Fibroblast of lung (primary cell): ENCODE measurements at regions not wholly inside any gene's neighbourhood (a gene's known extent, or its start where the extent isn't known, plus 50 kb on each side); places are given as distances from the start of the nearest gene placed in this dataset.

ENCODE experiments used
- CTCF ChIP-seq, 2 donors: IDR thresholded peaks in 1 of 2; conservative IDR thresholded peaks in 1 of 2; 1 replicate in 1 of 2; 2 replicates in 1 of 2; pipeline ENCODE4 v1.5.1; 2011 to 2012; ENCODE audit warnings: low read length in 2 of 2, control low read depth in 1 of 2, inconsistent platforms in 1 of 2, low read depth in 1 of 2, mild to moderate bottlenecking in 1 of 2
- EZH2 ChIP-seq: IDR thresholded peaks from 2 replicates; pipeline ENCODE4 v1.5.1; 2012; ENCODE audit warnings: low read length, control low read depth, mild to moderate bottlenecking; ENCODE audit errors: missing control alignments

- TF ChIP-seq EZH2 (no peak), CTCF (conservative IDR thresholded peaks at IDR 0.05 in 1 of 2, IDR thresholded peaks at IDR 0.05 in 1 of 2; ENCODE audit: low read depth in 1 of 2, low read length in 2 of 2) (no peak)
Observed at GRCh38 chr5:89200899-89201298, 317.9 kb upstream of the MEF2C start.
